Astrocyte of the spinal cord (primary cell): ENCODE measurements at regions not wholly inside any gene's neighbourhood (a gene's known extent, or its start where the extent isn't known, plus 50 kb on each side); places are given as distances from the start of the nearest gene placed in this dataset.

ENCODE experiments used
- DNase-seq: peaks from one replicate; pipeline ENCODE4 v3.0.0; 2011; ENCODE audit warnings: low read depth, low spot score
- H3K4me3 ChIP-seq: 2 replicates; pipeline ENCODE4 v1.5.1; 2011; ENCODE audit warnings: low read depth, mild to moderate bottlenecking, low read length, moderate library complexity
- in situ Hi-C: cut with HindIII; loops from 2 replicates; pipeline ENCODE4 v1.10.0; 2017; ENCODE audit warnings: low sequenced_read_pairs
- TF ChIP-seq, protein P1 (sequence below): IDR thresholded peaks from 2 replicates; pipeline ENCODE4 v1.5.1; 2012; ENCODE audit warnings: low read depth, mild to moderate bottlenecking, low read length, inconsistent platforms

DNA sequence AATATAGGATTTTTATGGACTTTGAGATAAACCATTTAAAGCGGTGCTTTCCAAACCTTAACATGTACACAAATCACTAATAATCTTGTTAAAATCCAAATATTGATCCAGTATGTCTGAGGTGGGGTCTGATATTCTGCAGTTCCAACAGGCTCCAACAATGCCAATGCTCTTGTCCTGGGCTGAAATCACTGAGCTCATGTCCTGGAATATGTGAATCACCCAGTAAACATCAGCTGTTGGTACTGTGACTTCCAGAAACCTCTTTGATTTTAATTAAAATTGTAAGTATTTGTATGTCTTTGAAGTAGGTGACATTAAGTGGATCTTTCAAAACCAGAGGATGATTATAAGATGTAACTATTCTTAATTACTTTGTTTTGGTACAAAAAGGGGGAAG is 52.8 kb upstream of the CAST start:
- TF ChIP-seq, protein P1, sequence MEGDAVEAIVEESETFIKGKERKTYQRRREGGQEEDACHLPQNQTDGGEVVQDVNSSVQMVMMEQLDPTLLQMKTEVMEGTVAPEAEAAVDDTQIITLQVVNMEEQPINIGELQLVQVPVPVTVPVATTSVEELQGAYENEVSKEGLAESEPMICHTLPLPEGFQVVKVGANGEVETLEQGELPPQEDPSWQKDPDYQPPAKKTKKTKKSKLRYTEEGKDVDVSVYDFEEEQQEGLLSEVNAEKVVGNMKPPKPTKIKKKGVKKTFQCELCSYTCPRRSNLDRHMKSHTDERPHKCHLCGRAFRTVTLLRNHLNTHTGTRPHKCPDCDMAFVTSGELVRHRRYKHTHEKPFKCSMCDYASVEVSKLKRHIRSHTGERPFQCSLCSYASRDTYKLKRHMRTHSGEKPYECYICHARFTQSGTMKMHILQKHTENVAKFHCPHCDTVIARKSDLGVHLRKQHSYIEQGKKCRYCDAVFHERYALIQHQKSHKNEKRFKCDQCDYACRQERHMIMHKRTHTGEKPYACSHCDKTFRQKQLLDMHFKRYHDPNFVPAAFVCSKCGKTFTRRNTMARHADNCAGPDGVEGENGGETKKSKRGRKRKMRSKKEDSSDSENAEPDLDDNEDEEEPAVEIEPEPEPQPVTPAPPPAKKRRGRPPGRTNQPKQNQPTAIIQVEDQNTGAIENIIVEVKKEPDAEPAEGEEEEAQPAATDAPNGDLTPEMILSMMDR: no peak
- DNase-seq: no peak
- in situ Hi-C loops: no loop called here
- H3K4me3 ChIP-seq: no peak overlapping the region

DNA sequence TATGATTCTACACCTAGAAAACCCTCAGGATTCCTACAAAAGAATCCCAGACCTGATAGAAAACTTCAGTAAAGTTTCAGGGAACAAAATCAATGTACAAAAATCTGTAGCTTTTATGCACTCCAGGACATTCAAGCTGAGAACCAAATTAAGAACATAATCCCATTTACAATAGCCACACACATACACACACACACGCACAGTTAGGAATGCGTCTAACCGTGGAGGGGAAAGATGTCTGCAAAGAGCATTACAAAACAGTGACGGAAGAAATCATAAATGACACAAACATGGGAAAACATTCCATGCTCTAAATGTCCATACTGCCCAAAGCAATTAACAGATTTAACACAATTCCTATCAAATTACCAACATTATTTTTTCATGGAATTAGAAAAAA is 51.4 kb upstream of the CAST start:
- in situ Hi-C loops: no loop called here
- TF ChIP-seq, protein P1: no peak
- no peak overlapping the region for H3K4me3 ChIP-seq
- DNase-seq: no peak

DNA sequence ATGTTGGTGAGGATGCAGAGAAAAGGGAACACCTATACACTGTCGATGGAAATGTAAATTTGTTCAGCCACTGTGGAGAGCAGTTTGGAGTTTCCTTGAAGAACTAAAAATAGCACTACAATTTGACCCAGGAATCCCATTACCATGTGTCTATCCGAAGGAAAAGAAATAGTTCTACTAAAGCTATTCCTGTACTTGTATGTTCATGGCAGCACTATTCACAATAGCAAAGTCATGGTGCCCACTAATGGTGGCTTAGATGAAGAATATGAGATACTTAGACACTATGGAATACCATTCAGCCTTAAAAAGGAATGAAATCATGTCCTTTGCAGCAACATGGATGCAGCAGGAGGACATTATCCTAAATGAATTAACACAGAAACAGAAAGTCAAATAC is 50.2 kb upstream of the CAST start:
- DNase-seq: no peak
- TF ChIP-seq, protein P1: no peak
- in situ Hi-C loops: no loop called here
- H3K4me3 ChIP-seq: no peak overlapping the region
